ENCODE measurements at regions not wholly inside any gene's neighbourhood (a gene's known extent, or its start where the extent isn't known, plus 50 kb on each side); places are given as distances from the start of the nearest gene placed in this dataset.
"Not testable (repeated sequence)": the region's sequence is repeated elsewhere in the genome, so short reads cannot be mapped to it uniquely, and the experiment has no call there.

DNA sequence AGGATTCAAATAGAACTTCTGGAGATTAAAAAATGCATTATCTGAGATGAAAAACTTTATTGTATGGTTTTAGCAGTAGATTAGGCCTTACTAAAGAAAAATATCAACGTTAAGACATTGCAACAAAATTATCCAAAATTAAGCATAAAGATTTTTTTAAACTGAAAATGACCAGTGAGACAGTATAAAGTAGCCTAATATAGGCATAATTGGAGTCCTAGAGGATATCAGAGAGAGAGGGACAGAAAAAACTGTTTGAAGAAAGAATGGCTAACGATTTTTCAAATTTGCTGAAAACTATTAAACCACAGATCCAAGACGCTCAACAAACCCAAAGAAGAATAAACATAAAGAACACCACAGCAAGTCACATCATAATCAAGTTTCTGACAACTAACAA is 149.5 kb upstream of the LMNTD1 start:
- Histone ChIP-seq H2AFZ (no peak overlapping the region), H3K4me1 (no peaks in the 10 kb centered on the region), H3K27me3 (ENCODE audit: control insufficient read depth, insufficient read depth, low read length) (no peaks in the 10 kb centered on the region), H3K36me3 (ENCODE audit: control insufficient read depth, insufficient read depth, low read length) (no peaks in the 10 kb centered on the region), H3K79me2 (no peaks in the 10 kb centered on the region), H3K9me3 (ENCODE audit: control insufficient read depth, low read length) (no peaks in the 10 kb centered on the region), H3K27ac (no peak overlapping the region), H3K4me3 (ENCODE audit: low read depth, low read length) (no peak overlapping the region), H3K9ac (no peak overlapping the region), H3K4me2 (ENCODE audit: low read length) (no peak overlapping the region)
- no peak for TF ChIP-seq CTCF (IDR thresholded peaks at IDR 0.05)

- H2AFZ ChIP-seq, result no peak overlapping the region
- no peaks in the 10 kb centered on the region for H3K4me1 ChIP-seq
- no peak overlapping the region for H3K4me2 ChIP-seq (ENCODE audit: low read length)
- H3K9ac ChIP-seq, result no peak overlapping the region
- H3K79me2 ChIP-seq, result no peaks in the 10 kb centered on the region
- no peak overlapping the region for H3K4me3 ChIP-seq (ENCODE audit: low read depth, low read length)
- TF ChIP-seq CTCF (IDR thresholded peaks at IDR 0.05), result no peak
- no peaks in the 10 kb centered on the region for H3K36me3 ChIP-seq (ENCODE audit: control insufficient read depth, insufficient read depth, low read length)
- no peaks in the 10 kb centered on the region for H3K27me3 ChIP-seq (ENCODE audit: control insufficient read depth, insufficient read depth, low read length)
- H3K27ac ChIP-seq, result no peak overlapping the region
- H3K9me3 ChIP-seq (ENCODE audit: control insufficient read depth, low read length), result peaks cover 3% of the 10 kb centered on the region
These were observed 152.2 kb upstream of the LMNTD1 start for GRCh38 chr12:25705261-25705660.

DNA sequence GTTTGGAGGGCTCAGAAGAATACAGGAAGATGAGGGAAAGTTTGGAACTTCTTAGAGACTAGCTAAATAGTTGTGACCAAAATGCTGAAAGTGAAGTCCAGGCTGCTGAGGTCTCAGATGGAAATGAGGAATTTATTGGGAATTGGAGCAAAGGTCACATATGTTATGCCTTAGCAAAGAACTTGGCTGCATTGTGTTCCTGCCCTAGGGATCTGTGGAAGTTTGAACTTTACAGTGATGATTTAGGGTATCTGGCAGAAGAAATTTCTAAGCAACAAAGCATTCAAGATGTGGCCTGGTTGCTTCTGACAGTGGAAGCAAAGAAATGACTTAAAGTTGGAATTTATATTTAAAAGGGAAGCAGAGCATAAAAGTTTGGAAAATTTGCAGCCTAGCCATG is 153.6 kb upstream of the LMNTD1 start:
- H3K79me2 ChIP-seq; H3K9me3 ChIP-seq (ENCODE audit: control insufficient read depth, low read length); H3K9ac ChIP-seq; H2AFZ ChIP-seq; H3K4me1 ChIP-seq; H3K4me3 ChIP-seq (ENCODE audit: low read depth, low read length); H3K27ac ChIP-seq; H3K27me3 ChIP-seq (ENCODE audit: control insufficient read depth, insufficient read depth, low read length); H3K4me2 ChIP-seq (ENCODE audit: low read length); H3K36me3 ChIP-seq (ENCODE audit: control insufficient read depth, insufficient read depth, low read length): not testable (repeated sequence)

DNA sequence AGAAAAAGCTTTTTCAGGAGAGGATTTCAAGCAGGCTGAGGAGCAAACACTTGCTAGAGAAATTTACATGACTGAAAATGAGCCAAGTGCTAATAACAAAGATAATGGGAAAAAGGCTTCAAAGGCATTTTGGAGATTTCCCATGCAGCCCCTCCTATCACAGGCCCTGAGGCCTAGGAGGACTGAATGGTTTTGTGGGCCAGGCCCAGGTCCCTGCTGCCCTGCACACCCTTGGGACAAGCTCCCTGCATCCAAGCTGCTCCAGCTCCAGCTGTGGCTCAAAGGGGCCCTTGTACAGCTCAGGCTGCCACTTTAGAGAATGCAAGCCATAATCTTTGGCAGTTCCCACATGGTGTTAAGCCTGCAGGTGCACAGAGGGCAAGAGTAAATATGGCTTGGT is 154.0 kb upstream of the LMNTD1 start:
- peaks cover 3% of the 10 kb centered on the region for H3K9me3 ChIP-seq (ENCODE audit: control insufficient read depth, low read length)
- no peak overlapping the region for H3K9ac ChIP-seq
- H3K4me1 ChIP-seq, result no peaks in the 10 kb centered on the region
- H3K27me3 ChIP-seq (ENCODE audit: control insufficient read depth, insufficient read depth, low read length), result no peaks in the 10 kb centered on the region
- TF ChIP-seq CTCF (IDR thresholded peaks at IDR 0.05), result no peak
- no peak overlapping the region for H3K27ac ChIP-seq
- H3K4me2 ChIP-seq (ENCODE audit: low read length), result no peak overlapping the region
- no peak overlapping the region for H3K4me3 ChIP-seq (ENCODE audit: low read depth, low read length)
- H3K36me3 ChIP-seq (ENCODE audit: control insufficient read depth, insufficient read depth, low read length), result no peaks in the 10 kb centered on the region
- no peaks in the 10 kb centered on the region for H3K79me2 ChIP-seq
- no peak overlapping the region for H2AFZ ChIP-seq

- H2AFZ ChIP-seq, result no peak overlapping the region
- H3K36me3 ChIP-seq (ENCODE audit: control insufficient read depth, insufficient read depth, low read length), result no peaks in the 10 kb centered on the region
- no peak overlapping the region for H3K27ac ChIP-seq
- H3K4me1 ChIP-seq, result no peaks in the 10 kb centered on the region
- peaks cover 3% of the 10 kb centered on the region for H3K9me3 ChIP-seq (ENCODE audit: control insufficient read depth, low read length)
- H3K4me3 ChIP-seq (ENCODE audit: low read depth, low read length), result no peak overlapping the region
- TF ChIP-seq CTCF (IDR thresholded peaks at IDR 0.05), result no peak
- H3K27me3 ChIP-seq (ENCODE audit: control insufficient read depth, insufficient read depth, low read length), result no peaks in the 10 kb centered on the region
- H3K79me2 ChIP-seq, result no peaks in the 10 kb centered on the region
- H3K4me2 ChIP-seq (ENCODE audit: low read length), result no peak overlapping the region
- no peak overlapping the region for H3K9ac ChIP-seq
These were observed 155.6 kb upstream of the LMNTD1 start for GRCh38 chr12:25708661-25709060.
